OCI-LY7 (cell line): ENCODE measurements at regions not wholly inside any gene's neighbourhood (a gene's known extent, or its start where the extent isn't known, plus 50 kb on each side); places are given as distances from the start of the nearest gene placed in this dataset.

Experiments
- BruUV-seq: library from RNA; stranded (reverse); fragments of 400-500 nt; replicated peaks from 2 replicates; lab custom pipeline; 2021; lab: Mats Ljungman, UMichigan
- CTCF ChIA-PET: fragments of 300-600 bp; sonication (Branson Sonifier 250); formaldehyde crosslinking; loops from one replicate; lab custom pipeline; 2022; ENCODE audit warnings: antibody characterized with exemption; ENCODE audit not compliant: unreplicated experiment; lab: Charles Lee
- POLR2A ChIA-PET: fragments of 300-600 bp; sonication (Branson Sonifier 250); formaldehyde crosslinking; loops from one replicate; lab custom pipeline; 2022; ENCODE audit warnings: antibody characterized with exemption; lab: Charles Lee
- DNase-seq: peaks from one replicate; pipeline ENCODE4 v3.0.0-alpha.2; 2015; ENCODE audit warnings: low spot score
- H2AFZ ChIP-seq: fragments of 200-600 bp; sonication (generic), shearing (Covaris generic); 2 replicates; pipeline ENCODE4 v1.6.1; 2014; ENCODE audit warnings: mild to moderate bottlenecking, antibody characterized with exemption, low read length, moderate library complexity
- H3K27ac ChIP-seq: fragments of 200-600 bp; sonication (generic); 2 replicates; pipeline ENCODE4 v1.5.1; 2014; ENCODE audit warnings: mixed run types, low read depth, mild to moderate bottlenecking, moderate library complexity, low read length, inconsistent platforms; ENCODE audit not compliant: poor library complexity, severe bottlenecking
- H3K36me3 ChIP-seq: fragments of 200-600 bp; sonication (generic); 2 replicates; pipeline ENCODE4 v1.6.1; 2014; ENCODE audit warnings: mild to moderate bottlenecking, antibody characterized with exemption, low read length, moderate library complexity, mixed read lengths; ENCODE audit not compliant: insufficient read depth
- H3K4me1 ChIP-seq: fragments of 200-600 bp; sonication (generic); 2 replicates; pipeline ENCODE4 v1.5.1; 2014; ENCODE audit warnings: mild to moderate bottlenecking, low read length; ENCODE audit not compliant: insufficient read depth, poor library complexity, severe bottlenecking
- H3K4me2 ChIP-seq: fragments of 200-600 bp; sonication (generic); 2 replicates; pipeline ENCODE4 v1.6.1; 2014; ENCODE audit warnings: mild to moderate bottlenecking, low read length
- H3K4me3 ChIP-seq: fragments of 200-600 bp; sonication (generic); 2 replicates; pipeline ENCODE4 v1.5.1; 2014; ENCODE audit warnings: mild to moderate bottlenecking, low read depth, low read length; ENCODE audit not compliant: poor library complexity, severe bottlenecking
- H3K79me2 ChIP-seq: fragments of 200-600 bp; sonication (generic); 2 replicates; pipeline ENCODE4 v1.6.1; 2016; ENCODE audit warnings: low read depth, mild to moderate bottlenecking, low read length, moderate library complexity, mixed read lengths; ENCODE audit not compliant: insufficient read depth
- H3K9me2 ChIP-seq: fragments of 200-600 bp; sonication (generic); 2 replicates; pipeline ENCODE4 v1.6.1; 2016; ENCODE audit warnings: mild to moderate bottlenecking, low read length, mixed read lengths; ENCODE audit not compliant: insufficient read depth
- H3K9me3 ChIP-seq: fragments of 200-600 bp; sonication (generic); 2 replicates; pipeline ENCODE4 v1.6.1; 2014; ENCODE audit warnings: mild to moderate bottlenecking, mixed run types, low read length, mixed read lengths
- H4K20me1 ChIP-seq: fragments of 200-600 bp; sonication (generic); 2 replicates; pipeline ENCODE4 v1.6.1; 2014; ENCODE audit warnings: mild to moderate bottlenecking, antibody characterized with exemption, low read length, moderate library complexity, mixed read lengths; ENCODE audit not compliant: insufficient read depth
- EZH2phosphoT487 ChIP-seq: fragments of 200-600 bp; sonication (generic); IDR thresholded peaks from 2 replicates; pipeline ENCODE4 v1.6.1; 2018; ENCODE audit warnings: low read depth, borderline replicate concordance, mild to moderate bottlenecking, mixed run types, antibody characterized with exemption, low read length, moderate library complexity, mixed read lengths
- intact Hi-C: fragments of 100-400 bp; cut with micrococcal nuclease; formaldehyde crosslinking; loops from one replicate; pipeline ENCODE4 v1.10.0; 2022; ENCODE audit not compliant: unreplicated experiment
- TF ChIP-seq, protein P1 (sequence below): fragments of 200-600 bp; sonication (generic); conservative IDR thresholded peaks from 2 replicates; pipeline ENCODE4 v1.5.1; 2014; ENCODE audit warnings: mild to moderate bottlenecking, antibody characterized with exemption, low read length, moderate library complexity, mixed read lengths

- Histone ChIP-seq H3K36me3 (no peaks in the 10 kb centered on the region), H4K20me1 (no peaks in the 10 kb centered on the region), H3K9me2 (no peaks in the 10 kb centered on the region), H3K9me3 (no peaks in the 10 kb centered on the region), H3K4me3 (no peak overlapping the region), H3K4me2 (no peak overlapping the region), H3K27ac (no peak overlapping the region), H3K4me1 (no peaks in the 10 kb centered on the region), H2AFZ (no peak overlapping the region), H3K79me2 (no peaks in the 10 kb centered on the region)
- intact Hi-C loops: no loop called here
- no TSS peak for BruUV-seq
- no peak for DNase-seq
- ChIA-PET POLR2A (no interaction called here), CTCF (no interaction called here)
- TF ChIP-seq EZH2phosphoT487: no peak
- TF ChIP-seq, protein P1, sequence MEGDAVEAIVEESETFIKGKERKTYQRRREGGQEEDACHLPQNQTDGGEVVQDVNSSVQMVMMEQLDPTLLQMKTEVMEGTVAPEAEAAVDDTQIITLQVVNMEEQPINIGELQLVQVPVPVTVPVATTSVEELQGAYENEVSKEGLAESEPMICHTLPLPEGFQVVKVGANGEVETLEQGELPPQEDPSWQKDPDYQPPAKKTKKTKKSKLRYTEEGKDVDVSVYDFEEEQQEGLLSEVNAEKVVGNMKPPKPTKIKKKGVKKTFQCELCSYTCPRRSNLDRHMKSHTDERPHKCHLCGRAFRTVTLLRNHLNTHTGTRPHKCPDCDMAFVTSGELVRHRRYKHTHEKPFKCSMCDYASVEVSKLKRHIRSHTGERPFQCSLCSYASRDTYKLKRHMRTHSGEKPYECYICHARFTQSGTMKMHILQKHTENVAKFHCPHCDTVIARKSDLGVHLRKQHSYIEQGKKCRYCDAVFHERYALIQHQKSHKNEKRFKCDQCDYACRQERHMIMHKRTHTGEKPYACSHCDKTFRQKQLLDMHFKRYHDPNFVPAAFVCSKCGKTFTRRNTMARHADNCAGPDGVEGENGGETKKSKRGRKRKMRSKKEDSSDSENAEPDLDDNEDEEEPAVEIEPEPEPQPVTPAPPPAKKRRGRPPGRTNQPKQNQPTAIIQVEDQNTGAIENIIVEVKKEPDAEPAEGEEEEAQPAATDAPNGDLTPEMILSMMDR: no peak
Observed at GRCh38 chr6:23175391-23175790, 606.0 kb downstream of the HDGFL1 start.

DNA sequence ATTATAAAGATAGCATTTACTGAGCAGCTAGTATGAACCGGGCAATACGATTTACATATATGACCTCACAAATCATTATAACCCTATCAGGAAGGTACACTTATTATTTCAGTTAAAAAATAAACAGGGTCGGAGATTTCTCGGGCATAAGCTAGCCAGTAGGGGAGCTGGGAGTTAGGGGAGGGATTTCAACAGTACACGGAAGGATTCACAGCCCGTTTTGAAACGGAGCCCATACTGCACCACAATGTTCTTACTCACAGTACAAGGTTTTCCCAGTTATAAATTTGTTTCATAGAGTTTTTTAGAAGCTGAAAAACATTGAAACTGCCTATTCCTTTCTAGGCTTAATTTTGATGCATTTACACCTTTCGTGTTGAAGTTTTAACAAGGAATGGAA, 607.1 kb downstream of the HDGFL1 start:
- Histone ChIP-seq H3K36me3 (no peaks in the 10 kb centered on the region), H3K9me3 (no peaks in the 10 kb centered on the region), H3K4me2 (no peak overlapping the region), H3K4me1 (no peaks in the 10 kb centered on the region), H2AFZ (no peak overlapping the region), H3K79me2 (no peaks in the 10 kb centered on the region), H4K20me1 (no peaks in the 10 kb centered on the region), H3K9me2 (no peaks in the 10 kb centered on the region), H3K27ac (no peak overlapping the region), H3K4me3 (no peak overlapping the region)
- TF ChIP-seq EZH2phosphoT487: no peak
- TF ChIP-seq, protein P1: no peak
- DNase-seq: no peak
- CTCF ChIA-PET: no interaction called here
- POLR2A ChIA-PET: no interaction called here
- BruUV-seq: no TSS peak
- intact Hi-C loops: no loop called here

DNA sequence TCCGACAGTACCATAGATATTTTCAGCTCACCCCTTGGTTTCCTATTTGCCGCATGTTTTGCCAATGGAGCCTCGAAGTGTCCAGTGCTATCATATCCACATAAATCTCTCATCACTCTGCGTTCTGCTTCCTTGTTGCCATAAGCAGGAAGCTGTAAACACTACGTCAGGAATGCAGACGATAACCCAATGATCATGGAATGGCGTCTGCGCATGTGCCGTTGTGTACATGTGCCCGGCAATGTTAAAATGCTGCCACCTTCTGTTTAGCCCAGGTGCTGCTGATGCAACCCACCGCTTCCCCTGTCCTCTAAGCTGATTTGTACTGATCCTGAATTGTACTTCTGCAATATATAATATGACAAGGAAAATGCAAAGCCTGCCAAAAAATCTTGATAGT, 607.5 kb downstream of the HDGFL1 start:
- no peaks in the 10 kb centered on the region for H3K9me2 ChIP-seq
- no peaks in the 10 kb centered on the region for H3K79me2 ChIP-seq
- DNase-seq: no peak
- H2AFZ ChIP-seq: no peak overlapping the region
- H3K36me3 ChIP-seq: no peaks in the 10 kb centered on the region
- H3K9me3 ChIP-seq: no peaks in the 10 kb centered on the region
- H3K4me3 ChIP-seq: no peak overlapping the region
- no TSS peak for BruUV-seq
- no peak for TF ChIP-seq EZH2phosphoT487
- TF ChIP-seq, protein P1: no peak
- ChIA-PET POLR2A (no interaction called here), CTCF (no interaction called here)
- H3K27ac ChIP-seq: no peak overlapping the region
- no peak overlapping the region for H3K4me2 ChIP-seq
- no peaks in the 10 kb centered on the region for H3K4me1 ChIP-seq
- intact Hi-C loops: no loop called here
- no peaks in the 10 kb centered on the region for H4K20me1 ChIP-seq
